ENCODE measurements at regions not wholly inside any gene's neighbourhood (a gene's known extent, or its start where the extent isn't known, plus 50 kb on each side); places are given as distances from the start of the nearest gene placed in this dataset.

GRCh38 chr15:45810201-45810600 is 175.4 kb downstream of the SQOR start:
- TF ChIP-seq CTCF (IDR thresholded peaks at IDR 0.05): no peak
- no peak for TF ChIP-seq ZFX (IDR thresholded peaks at IDR 0.05; ENCODE audit: borderline replicate concordance)
